ENCODE measurements at regions not wholly inside any gene's neighbourhood (a gene's known extent, or its start where the extent isn't known, plus 50 kb on each side); places are given as distances from the start of the nearest gene placed in this dataset.

- no peak for DNase-seq
Observed at GRCh38 chr9:73805111-73805510, 653.4 kb downstream of the ANXA1 start.

- no peak for DNase-seq
Observed at GRCh38 chr9:73805853-73806458, 654.3 kb downstream of the ANXA1 start.

- no peak for DNase-seq
Observed at GRCh38 chr9:73806876-73807275, 655.2 kb downstream of the ANXA1 start.

GRCh38 chr9:73807952-73808351 is 656.3 kb downstream of the ANXA1 start:
- DNase-seq = no peak

GRCh38 chr9:73810585-73811215 is 659.0 kb downstream of the ANXA1 start:
- DNase-seq = no peak

GRCh38 chr9:73813546-73813945 is 661.9 kb downstream of the ANXA1 start:
- DNase-seq = no peak

- DNase-seq = no peak
Observed at GRCh38 chr9:73816905-73817304, 665.2 kb downstream of the ANXA1 start.

DNA sequence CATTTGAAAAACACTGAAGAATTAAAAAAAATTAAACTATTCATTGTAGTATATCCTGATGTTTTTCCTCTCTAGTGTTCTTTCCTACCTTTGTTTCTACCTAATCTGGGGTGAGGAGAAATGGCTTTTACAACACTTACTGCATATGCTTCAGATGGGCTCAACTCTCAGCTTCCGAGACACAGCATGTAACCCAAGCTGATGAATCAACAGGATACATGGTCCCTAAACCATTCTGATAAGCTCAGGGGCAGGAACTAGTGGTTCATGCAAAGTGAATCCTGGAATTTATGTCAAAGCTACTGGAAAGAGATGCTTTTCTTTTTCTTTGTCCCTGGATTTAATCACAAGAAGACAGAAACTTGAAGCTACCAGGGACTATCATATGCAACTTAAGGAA is 672.5 kb upstream of the RORB start:
- DNase-seq = no peak

- DNase-seq = no peak
Observed at GRCh38 chr9:73838871-73839270, 658.3 kb upstream of the RORB start.

- DNase-seq = no peak
Observed at GRCh38 chr9:73839471-73839870, 657.7 kb upstream of the RORB start.

- DNase-seq = no peak
Observed at GRCh38 chr9:73841018-73841417, 656.1 kb upstream of the RORB start.

DNA sequence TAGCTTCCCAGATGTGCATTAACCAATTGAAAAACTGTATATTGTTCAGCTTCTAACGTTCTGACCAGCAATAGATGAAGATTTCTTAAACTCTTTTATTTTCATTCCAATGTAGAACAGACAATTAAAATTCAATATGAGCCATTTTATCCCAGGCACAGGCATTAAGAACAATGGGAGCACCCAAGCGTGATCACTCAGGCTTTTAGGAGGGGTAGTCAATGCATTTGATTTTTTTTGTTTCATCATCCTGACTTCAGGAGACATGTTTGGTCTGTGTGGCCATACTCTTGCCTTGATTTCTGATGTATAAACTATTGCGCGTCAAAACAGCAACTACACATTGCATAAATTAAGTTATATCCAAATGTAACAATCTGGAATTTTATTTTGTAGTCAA is 653.0 kb upstream of the RORB start:
- DNase-seq = no peak

DNA sequence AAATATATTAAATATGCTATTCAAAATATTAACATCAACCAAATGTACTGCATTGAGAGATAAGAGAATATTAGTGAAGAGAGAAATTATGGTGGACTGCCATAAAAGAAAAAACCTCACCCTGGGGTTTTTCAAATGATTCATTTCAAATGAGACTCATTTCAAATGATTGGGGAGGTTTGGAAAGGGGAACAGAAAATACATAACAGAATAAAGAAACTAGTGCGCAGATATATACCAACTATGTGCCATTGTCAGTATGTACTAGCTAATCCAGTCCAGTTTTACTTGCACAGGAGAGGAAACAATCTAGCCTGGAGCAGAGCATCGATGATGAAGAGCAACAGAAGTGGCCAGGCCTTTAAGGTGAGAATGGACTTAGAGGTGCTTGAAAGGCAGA is 651.6 kb upstream of the RORB start:
- DNase-seq = no peak

DNA sequence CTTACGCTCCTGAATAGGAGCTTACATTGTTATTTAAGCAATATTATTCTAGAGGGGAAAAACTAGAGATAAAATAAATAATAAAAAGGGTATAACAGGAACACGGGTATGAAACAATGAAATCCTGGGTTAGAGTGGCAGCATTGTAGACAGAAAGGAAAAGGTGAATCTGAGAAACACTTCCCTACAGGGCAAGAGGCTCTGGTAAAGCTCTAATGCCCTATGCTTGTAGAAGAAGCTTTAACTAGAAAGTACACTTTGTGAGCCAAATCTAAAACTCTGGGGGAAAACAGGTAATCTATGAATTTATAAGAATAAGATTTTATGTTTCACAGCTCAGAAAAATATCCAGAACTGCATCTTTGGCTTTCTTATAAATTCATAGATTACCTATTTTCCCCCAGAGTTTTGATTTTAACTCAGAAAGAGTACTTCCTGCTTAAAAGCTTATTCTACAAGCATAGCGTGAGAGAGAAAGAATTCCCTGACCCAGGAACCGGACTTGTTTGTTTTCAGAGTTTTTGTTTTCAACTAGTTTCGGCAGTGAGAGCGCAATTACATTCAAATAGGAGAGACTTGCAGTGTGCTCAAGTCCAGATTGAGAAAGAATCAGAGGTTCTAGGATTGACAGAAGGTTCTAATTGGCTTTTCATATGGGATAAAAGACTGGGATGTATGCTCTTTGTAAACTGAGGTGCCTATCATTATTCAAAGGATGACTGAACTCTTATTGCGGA is 651.0 kb upstream of the RORB start:
- DNase-seq = no peak

DNA sequence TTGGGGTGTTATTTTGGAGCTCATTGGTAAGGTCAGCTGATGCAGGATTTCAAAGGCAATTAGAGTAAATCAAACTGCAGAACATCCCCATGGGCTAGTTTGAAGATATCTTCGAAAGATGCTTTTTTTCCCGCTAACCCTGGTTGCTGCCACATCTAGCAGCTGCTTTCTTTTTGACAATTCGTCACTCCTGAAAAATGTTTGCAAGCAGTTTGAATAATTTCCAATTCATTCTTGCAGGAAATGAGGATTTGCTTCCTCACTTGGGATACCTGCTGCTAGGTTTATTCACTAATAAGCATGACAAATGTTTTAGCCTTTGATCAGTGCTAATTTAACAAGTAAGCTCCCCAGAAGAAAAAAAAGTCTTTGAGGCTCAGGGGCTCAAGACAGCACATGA is 649.6 kb upstream of the RORB start:
- no peak for DNase-seq

GRCh38 chr9:73853549-73853948 is 643.6 kb upstream of the RORB start:
- no peak for DNase-seq

DNA sequence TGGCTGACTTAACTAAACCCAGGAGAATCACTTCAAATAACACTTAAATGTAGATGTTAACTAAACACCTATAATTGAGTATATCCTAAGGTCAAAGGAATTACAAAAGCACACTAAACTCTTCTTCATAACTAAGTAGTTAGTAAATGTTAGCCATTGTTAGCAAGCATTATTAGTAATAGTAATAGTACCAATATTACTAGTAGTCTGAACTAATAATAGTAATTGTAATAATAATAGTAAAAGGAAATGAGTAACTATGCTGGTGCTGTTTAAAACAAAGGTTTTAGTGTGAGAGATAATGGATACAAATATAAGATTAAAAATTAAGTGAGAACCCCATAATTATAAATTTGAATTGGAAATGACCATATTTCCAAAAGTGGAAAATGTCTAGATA is 641.9 kb upstream of the RORB start:
- DNase-seq = no peak

- no peak for DNase-seq
Observed at GRCh38 chr9:73863924-73864323, 633.2 kb upstream of the RORB start.

- no peak for DNase-seq
Observed at GRCh38 chr9:73866451-73866850, 630.7 kb upstream of the RORB start.

DNA sequence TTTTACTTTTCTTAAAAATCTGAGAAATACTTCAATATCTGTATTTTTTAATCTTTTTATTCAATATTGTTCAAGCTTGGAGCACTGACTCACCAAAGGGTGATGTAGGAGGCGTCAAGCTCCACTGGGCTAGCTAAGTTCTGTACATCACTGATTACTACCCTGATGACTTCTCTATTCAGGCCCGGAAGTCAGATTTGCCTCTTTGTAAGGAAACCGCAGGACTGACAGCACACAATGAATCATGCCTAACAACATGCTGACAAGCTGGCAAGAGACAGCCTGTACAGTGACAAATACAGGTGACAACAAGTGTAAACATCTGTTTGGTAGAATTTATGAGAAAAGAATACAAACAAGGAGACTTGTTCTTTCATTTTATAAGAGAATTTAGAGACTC is 627.9 kb upstream of the RORB start:
- DNase-seq = peak; percentile 2

GRCh38 chr9:73871636-73872035 is 625.5 kb upstream of the RORB start:
- no peak for DNase-seq

DNA sequence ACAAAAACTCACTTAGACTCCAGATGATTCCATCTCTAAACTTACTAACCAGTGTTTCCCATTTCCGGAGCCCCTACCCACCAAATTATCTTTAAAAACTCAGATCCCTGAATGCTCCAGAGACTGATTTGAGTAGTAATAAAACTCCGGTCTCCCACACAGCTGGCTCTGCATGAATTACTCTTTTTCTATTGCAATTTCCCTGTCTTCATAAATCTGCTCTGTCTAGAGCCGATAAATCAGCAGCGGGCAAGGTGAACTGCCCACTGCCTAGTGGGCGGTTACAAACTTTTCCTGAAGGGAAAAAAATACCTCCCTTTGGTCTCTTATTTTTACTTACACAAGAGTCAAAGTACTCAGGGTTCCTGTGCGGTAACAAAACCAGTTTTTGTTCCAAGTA is 624.4 kb upstream of the RORB start:
- DNase-seq = no peak

- DNase-seq = no peak
Observed at GRCh38 chr9:73880101-73880500, 617.0 kb upstream of the RORB start.

DNA sequence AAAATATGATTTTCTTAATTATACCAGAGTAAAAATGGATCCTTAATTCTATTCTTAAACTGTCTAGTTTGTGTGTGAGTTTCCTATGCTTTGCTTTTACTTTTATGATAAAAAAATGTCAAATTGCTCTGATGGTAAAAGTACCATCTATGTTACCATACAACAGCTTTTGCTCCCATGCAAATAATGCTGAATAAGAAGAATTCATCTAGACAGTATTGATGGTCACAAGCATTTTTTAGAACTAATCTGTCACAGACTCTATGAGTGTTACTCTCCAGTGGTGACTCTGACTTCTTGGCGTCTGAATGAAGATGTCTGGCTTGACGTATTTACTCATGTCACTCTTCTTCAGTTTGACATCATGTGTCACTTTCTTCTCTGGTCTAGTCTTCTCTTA is 608.1 kb upstream of the RORB start:
- no peak for DNase-seq

All from activated T-cell treated with anti-CD3 and anti-CD28 coated beads for 4 hours (primary cell).